ENCODE measurements at regions not wholly inside any gene's neighbourhood (a gene's known extent, or its start where the extent isn't known, plus 50 kb on each side); places are given as distances from the start of the nearest gene placed in this dataset.
"Not testable (repeated sequence)": the region's sequence is repeated elsewhere in the genome, so short reads cannot be mapped to it uniquely, and the experiment has no call there.

- DNase-seq = peak in 1 of 2 donors; percentile 3
Observed at GRCh38 chr2:83342860-83343329, 1116.2 kb downstream of the SUCLG1 start.

GRCh38 chr2:83340424-83340823 lies 1118.7 kb downstream of the SUCLG1 start:
- no peak for DNase-seq

GRCh38 chr2:83339942-83340341 lies 1119.1 kb downstream of the SUCLG1 start:
- DNase-seq = not testable (repeated sequence)

- DNase-seq = no peak
Observed at GRCh38 chr2:83331810-83332209, 1127.3 kb downstream of the SUCLG1 start.

GRCh38 chr2:83323038-83323437 lies 1136.0 kb downstream of the SUCLG1 start:
- DNase-seq = no peak

- DNase-seq = no peak
Observed at GRCh38 chr2:83320053-83320452, 1139.0 kb downstream of the SUCLG1 start.

- no peak for DNase-seq
Observed at GRCh38 chr2:83305758-83306378, 1153.2 kb downstream of the SUCLG1 start.

GRCh38 chr2:83291083-83291482 lies 1168.0 kb downstream of the SUCLG1 start:
- DNase-seq = no peak

GRCh38 chr2:83282841-83283240 lies 1176.2 kb downstream of the SUCLG1 start:
- no peak for DNase-seq

- no peak for DNase-seq
Observed at GRCh38 chr2:83282043-83282795, 1176.9 kb downstream of the SUCLG1 start.

GRCh38 chr2:83280391-83280790 lies 1178.7 kb downstream of the SUCLG1 start:
- DNase-seq = no peak

- DNase-seq = no peak
Observed at GRCh38 chr2:83273322-83273721, 1185.8 kb downstream of the SUCLG1 start.

GRCh38 chr2:83261591-83262136 lies 1197.4 kb downstream of the SUCLG1 start:
- no peak for DNase-seq

- DNase-seq = no peak
Observed at GRCh38 chr2:83253848-83254247, 1205.2 kb downstream of the SUCLG1 start.

- no peak for DNase-seq
Observed at GRCh38 chr2:83251321-83251872, 1207.7 kb downstream of the SUCLG1 start.

GRCh38 chr2:83245806-83246537 lies 1213.1 kb downstream of the SUCLG1 start:
- DNase-seq = not testable (repeated sequence)

- no peak for DNase-seq
Observed at GRCh38 chr2:83240611-83241010, 1218.5 kb downstream of the SUCLG1 start.

- DNase-seq = no peak
Observed at GRCh38 chr2:83238111-83238510, 1221.0 kb downstream of the SUCLG1 start.

GRCh38 chr2:83234246-83234645 lies 1224.8 kb downstream of the SUCLG1 start:
- DNase-seq = no peak

- no peak for DNase-seq
Observed at GRCh38 chr2:83233781-83234180, 1225.3 kb downstream of the SUCLG1 start.

GRCh38 chr2:83233326-83233725 lies 1225.8 kb downstream of the SUCLG1 start:
- DNase-seq = no peak

GRCh38 chr2:83229443-83229842 lies 1229.6 kb downstream of the SUCLG1 start:
- DNase-seq = no peak

GRCh38 chr2:83224591-83225200 lies 1234.4 kb downstream of the SUCLG1 start:
- no peak for DNase-seq

Data from CD4-positive, alpha-beta T cell treated with Interleukin-4 for 1 hour (primary cell).